ENCODE measurements at regions not wholly inside any gene's neighbourhood (a gene's known extent, or its start where the extent isn't known, plus 50 kb on each side); places are given as distances from the start of the nearest gene placed in this dataset.

DNA sequence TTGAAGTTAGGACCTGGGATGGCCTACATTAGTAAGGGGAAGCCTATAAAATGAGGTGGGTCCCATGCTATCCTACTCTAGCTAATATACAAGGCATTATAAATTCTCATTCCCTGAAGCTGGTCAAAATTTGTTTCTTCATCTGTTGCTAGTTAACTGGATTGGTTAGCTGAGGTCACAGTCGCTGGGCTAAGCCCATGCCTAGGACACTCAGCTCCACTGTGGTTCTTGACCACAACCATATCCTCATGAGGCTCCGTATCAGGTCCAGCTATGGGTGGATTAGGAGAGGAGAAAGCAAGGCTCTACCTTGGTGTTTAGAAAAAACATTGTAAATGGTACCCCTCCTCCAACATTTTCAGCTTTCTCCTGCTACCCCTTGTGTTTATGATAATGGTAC lies 52.8 kb upstream of the RAI14 start:
- no peak for DNase-seq

- DNase-seq: no peak
Observed at GRCh38 chr5:34604119-34604675, 51.9 kb upstream of the RAI14 start.

GRCh38 chr5:34606101-34606500 lies 50.0 kb upstream of the RAI14 start:
- no peak for DNase-seq

Data from suppressor macrophage treated with lipopolysaccharide for 4 hours (primary cell).